IMR-90 (cell line): ENCODE measurements at regions not wholly inside any gene's neighbourhood (a gene's known extent, or its start where the extent isn't known, plus 50 kb on each side); places are given as distances from the start of the nearest gene placed in this dataset.

Experiments used
- CEBPB ChIP-seq: IDR thresholded peaks from 2 replicates; pipeline ENCODE4 v1.6.1; 2012; ENCODE audit warnings: low read depth, low read length, improper control_type of control experiment
- CTCF ChIP-seq: conservative IDR thresholded peaks from 2 replicates; pipeline ENCODE4 v1.5.1; 2012; ENCODE audit warnings: mild to moderate bottlenecking, low read depth, low read length, improper control_type of control experiment

- TF ChIP-seq CTCF: no peak
- TF ChIP-seq CEBPB: no peak
Measured at GRCh38 chr9:7704543-7704942, 95.0 kb downstream of the DMAC1 start.
